ENCODE measurements at regions not wholly inside any gene's neighbourhood (a gene's known extent, or its start where the extent isn't known, plus 50 kb on each side); places are given as distances from the start of the nearest gene placed in this dataset.

- Histone ChIP-seq H3K79me2 (ENCODE audit: control insufficient read depth, low read length) (no peaks in the 10 kb centered on the region), H3K4me3 (ENCODE audit: low read length) (no peak overlapping the region), H3K9me3 (ENCODE audit: control insufficient read depth, insufficient read depth, low read length) (no peaks in the 10 kb centered on the region), H3K4me1 (ENCODE audit: control insufficient read depth, low read length) (no peaks in the 10 kb centered on the region), H4K20me1 (ENCODE audit: control insufficient read depth, insufficient read depth, low read depth, low read length) (no peaks in the 10 kb centered on the region), H3F3A (ENCODE audit: control insufficient read depth, insufficient read depth) (no peaks in the 10 kb centered on the region), H3K36me3 (ENCODE audit: control insufficient read depth, low read length) (no peaks in the 10 kb centered on the region), H3K27ac (ENCODE audit: low read depth, low read length) (no peak overlapping the region), H3K9me2 (replicated peaks; ENCODE audit: control insufficient read depth, low read length) (no peaks in the 10 kb centered on the region), H3K4me2 (ENCODE audit: low read length) (no peak overlapping the region), H3K27me3 (ENCODE audit: control insufficient read depth, low read length) (no peaks in the 10 kb centered on the region)
- TF ChIP-seq EZH2phosphoT487 (IDR thresholded peaks at IDR 0.05; ENCODE audit: borderline replicate concordance, low read length) (no peak), CTCF (IDR thresholded peaks at IDR 0.05; ENCODE audit: low read depth, low read length, poor library complexity, severe bottlenecking) (no peak)
Observed at GRCh38 chr7:108815815-108816214, 246.1 kb downstream of the DNAJB9 start.

- Histone ChIP-seq H3K27me3 (ENCODE audit: control insufficient read depth, low read length) (peaks cover 4% of the 10 kb centered on the region; the same call in 1 of the 2 replicates), H3F3A (ENCODE audit: control insufficient read depth, insufficient read depth) (no peaks in the 10 kb centered on the region), H4K20me1 (ENCODE audit: control insufficient read depth, insufficient read depth, low read depth, low read length) (no peaks in the 10 kb centered on the region), H3K4me3 (ENCODE audit: low read length) (no peak overlapping the region), H3K9me2 (replicated peaks; ENCODE audit: control insufficient read depth, low read length) (no peaks in the 10 kb centered on the region), H3K79me2 (ENCODE audit: control insufficient read depth, low read length) (no peaks in the 10 kb centered on the region), H3K4me2 (ENCODE audit: low read length) (no peak overlapping the region), H3K4me1 (ENCODE audit: control insufficient read depth, low read length) (no peaks in the 10 kb centered on the region), H3K27ac (ENCODE audit: low read depth, low read length) (no peak overlapping the region), H3K9me3 (ENCODE audit: control insufficient read depth, insufficient read depth, low read length) (no peaks in the 10 kb centered on the region), H3K36me3 (ENCODE audit: control insufficient read depth, low read length) (no peaks in the 10 kb centered on the region)
- TF ChIP-seq CTCF (IDR thresholded peaks at IDR 0.05; ENCODE audit: low read depth, low read length, poor library complexity, severe bottlenecking) (no peak), EZH2phosphoT487 (IDR thresholded peaks at IDR 0.05; ENCODE audit: borderline replicate concordance, low read length) (no peak)
Observed at GRCh38 chr7:108818742-108819141, 249.1 kb downstream of the DNAJB9 start.

GRCh38 chr7:108824840-108825580 lies 255.3 kb downstream of the DNAJB9 start:
- H3K4me3 ChIP-seq (ENCODE audit: low read length): no peak overlapping the region
- H3K9me3 ChIP-seq (ENCODE audit: control insufficient read depth, insufficient read depth, low read length): no peaks in the 10 kb centered on the region
- TF ChIP-seq EZH2phosphoT487 (IDR thresholded peaks at IDR 0.05; ENCODE audit: borderline replicate concordance, low read length) (no peak), CTCF (IDR thresholded peaks at IDR 0.05; ENCODE audit: low read depth, low read length, poor library complexity, severe bottlenecking) (no peak)
- no peak overlapping the region for H3K4me2 ChIP-seq (ENCODE audit: low read length)
- peaks cover 4% of the 10 kb centered on the region; the same call in 1 of the 2 replicates for H3K27me3 ChIP-seq (ENCODE audit: control insufficient read depth, low read length)
- no peak overlapping the region for H3K27ac ChIP-seq (ENCODE audit: low read depth, low read length)
- H3K36me3 ChIP-seq (ENCODE audit: control insufficient read depth, low read length): no peaks in the 10 kb centered on the region
- no peaks in the 10 kb centered on the region for H4K20me1 ChIP-seq (ENCODE audit: control insufficient read depth, insufficient read depth, low read depth, low read length)
- H3K9me2 ChIP-seq (replicated peaks; ENCODE audit: control insufficient read depth, low read length): no peaks in the 10 kb centered on the region
- H3K79me2 ChIP-seq (ENCODE audit: control insufficient read depth, low read length): no peaks in the 10 kb centered on the region
- no peaks in the 10 kb centered on the region for H3K4me1 ChIP-seq (ENCODE audit: control insufficient read depth, low read length)
- no peaks in the 10 kb centered on the region for H3F3A ChIP-seq (ENCODE audit: control insufficient read depth, insufficient read depth)
